Prostate gland (tissue), 2 donors: ENCODE measurements at regions not wholly inside any gene's neighbourhood (a gene's known extent, or its start where the extent isn't known, plus 50 kb on each side); places are given as distances from the start of the nearest gene placed in this dataset.

Experiments used
- POLR2A ChIP-seq: fragments of 450-650 bp; IDR thresholded peaks from one replicate; pipeline ENCODE4 v1.6.1; 2016; ENCODE audit warnings: antibody characterized with exemption, mild to moderate bottlenecking
- POLR2AphosphoS5 ChIP-seq: sonication (generic); formaldehyde crosslinking; IDR thresholded peaks from one replicate; pipeline ENCODE4 v1.6.1; 2017; ENCODE audit warnings: antibody characterized with exemption
- TF ChIP-seq, protein P1 (sequence below), 4 experiments: fragments of 200-600 bp in 2 of 4; fragments of 450-650 bp in 2 of 4; sonication (generic) in 2 of 4; IDR thresholded peaks; 1 replicate in 3 of 4; 2 replicates in 1 of 4; pipeline ENCODE4 v1.5.1; 2016 to 2019; ENCODE audit warnings: antibody characterized with exemption in 4 of 4, mild to moderate bottlenecking in 2 of 4, moderate library complexity in 2 of 4

GRCh38 chr2:139478165-139478914 is 698.1 kb upstream of the NXPH2 start:
- no peak for TF ChIP-seq POLR2AphosphoS5
- TF ChIP-seq, protein P1, sequence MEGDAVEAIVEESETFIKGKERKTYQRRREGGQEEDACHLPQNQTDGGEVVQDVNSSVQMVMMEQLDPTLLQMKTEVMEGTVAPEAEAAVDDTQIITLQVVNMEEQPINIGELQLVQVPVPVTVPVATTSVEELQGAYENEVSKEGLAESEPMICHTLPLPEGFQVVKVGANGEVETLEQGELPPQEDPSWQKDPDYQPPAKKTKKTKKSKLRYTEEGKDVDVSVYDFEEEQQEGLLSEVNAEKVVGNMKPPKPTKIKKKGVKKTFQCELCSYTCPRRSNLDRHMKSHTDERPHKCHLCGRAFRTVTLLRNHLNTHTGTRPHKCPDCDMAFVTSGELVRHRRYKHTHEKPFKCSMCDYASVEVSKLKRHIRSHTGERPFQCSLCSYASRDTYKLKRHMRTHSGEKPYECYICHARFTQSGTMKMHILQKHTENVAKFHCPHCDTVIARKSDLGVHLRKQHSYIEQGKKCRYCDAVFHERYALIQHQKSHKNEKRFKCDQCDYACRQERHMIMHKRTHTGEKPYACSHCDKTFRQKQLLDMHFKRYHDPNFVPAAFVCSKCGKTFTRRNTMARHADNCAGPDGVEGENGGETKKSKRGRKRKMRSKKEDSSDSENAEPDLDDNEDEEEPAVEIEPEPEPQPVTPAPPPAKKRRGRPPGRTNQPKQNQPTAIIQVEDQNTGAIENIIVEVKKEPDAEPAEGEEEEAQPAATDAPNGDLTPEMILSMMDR (IDR thresholded peaks at IDR 0.05), result no peak
- no peak for TF ChIP-seq POLR2A
